ENCODE measurements at regions not wholly inside any gene's neighbourhood (a gene's known extent, or its start where the extent isn't known, plus 50 kb on each side); places are given as distances from the start of the nearest gene placed in this dataset.

DNA sequence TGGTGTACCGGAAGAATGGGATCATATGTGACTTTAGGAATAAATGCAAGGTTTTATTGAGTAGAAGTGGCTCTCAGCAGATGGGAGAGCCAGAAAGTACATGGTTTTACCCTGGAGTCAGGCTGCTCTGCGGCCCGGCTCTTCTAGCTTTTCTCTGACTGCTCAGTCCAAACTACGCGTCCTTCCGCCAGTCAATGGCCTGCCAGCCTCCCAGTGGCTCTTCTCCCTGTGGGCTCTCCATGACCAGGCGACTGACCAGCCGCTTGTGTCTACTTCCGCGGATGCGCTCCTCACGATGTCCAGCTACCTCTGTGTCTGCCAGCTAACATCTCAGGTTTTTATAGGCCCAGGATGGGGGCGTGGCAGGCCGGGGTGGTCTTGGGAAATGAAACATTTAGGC is 220.4 kb downstream of the VAPA start:
- TF ChIP-seq EP300 (conservative IDR thresholded peaks at IDR 0.05; ENCODE audit: poor library complexity, severe bottlenecking) (no peak), REST (IDR thresholded peaks at IDR 0.05; ENCODE audit: borderline replicate concordance) (no peak), POLR2AphosphoS5 (IDR thresholded peaks at IDR 0.05) (no peak), RAD21 (conservative IDR thresholded peaks at IDR 0.05) (no peak)
- TF ChIP-seq, protein P1, sequence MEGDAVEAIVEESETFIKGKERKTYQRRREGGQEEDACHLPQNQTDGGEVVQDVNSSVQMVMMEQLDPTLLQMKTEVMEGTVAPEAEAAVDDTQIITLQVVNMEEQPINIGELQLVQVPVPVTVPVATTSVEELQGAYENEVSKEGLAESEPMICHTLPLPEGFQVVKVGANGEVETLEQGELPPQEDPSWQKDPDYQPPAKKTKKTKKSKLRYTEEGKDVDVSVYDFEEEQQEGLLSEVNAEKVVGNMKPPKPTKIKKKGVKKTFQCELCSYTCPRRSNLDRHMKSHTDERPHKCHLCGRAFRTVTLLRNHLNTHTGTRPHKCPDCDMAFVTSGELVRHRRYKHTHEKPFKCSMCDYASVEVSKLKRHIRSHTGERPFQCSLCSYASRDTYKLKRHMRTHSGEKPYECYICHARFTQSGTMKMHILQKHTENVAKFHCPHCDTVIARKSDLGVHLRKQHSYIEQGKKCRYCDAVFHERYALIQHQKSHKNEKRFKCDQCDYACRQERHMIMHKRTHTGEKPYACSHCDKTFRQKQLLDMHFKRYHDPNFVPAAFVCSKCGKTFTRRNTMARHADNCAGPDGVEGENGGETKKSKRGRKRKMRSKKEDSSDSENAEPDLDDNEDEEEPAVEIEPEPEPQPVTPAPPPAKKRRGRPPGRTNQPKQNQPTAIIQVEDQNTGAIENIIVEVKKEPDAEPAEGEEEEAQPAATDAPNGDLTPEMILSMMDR (IDR thresholded peaks at IDR 0.05; ENCODE audit: poor library complexity, severe bottlenecking): no peak
